Lung (tissue), 11 donors: ENCODE measurements at regions not wholly inside any gene's neighbourhood (a gene's known extent, or its start where the extent isn't known, plus 50 kb on each side); places are given as distances from the start of the nearest gene placed in this dataset.

Experiments
- ATAC-seq: fragments of 200-7000 bp; cut with Tn5 transposase; one replicate; pipeline ENCODE4 v1.9.1; 2020; ENCODE audit warnings: moderate number of reproducible peaks; ENCODE audit not compliant: insufficient read depth, low FRiP score
- DNase-seq, 3 donors: peaks; one replicate each; pipeline ENCODE4 v3.0.0-alpha.2; 2013 to 2017
- H3K27ac ChIP-seq, 2 donors: one replicate each; pipeline ENCODE4 v1.5.1; 2013; ENCODE audit warnings: mild to moderate bottlenecking in 2 of 2, moderate library complexity in 2 of 2, control low read depth in 1 of 2, inconsistent platforms in 1 of 2, low read depth in 1 of 2, low read length in 1 of 2
- H3K27me3 ChIP-seq, 3 donors: one replicate each; pipeline ENCODE4 v1.5.1; 2013; ENCODE audit warnings: low read length in 2 of 3; ENCODE audit not compliant: control insufficient read depth in 3 of 3, insufficient read depth in 3 of 3
- H3K36me3 ChIP-seq, 4 donors: one replicate each; pipeline ENCODE4 v1.5.1; 2013; ENCODE audit warnings: low read length in 4 of 4, mild to moderate bottlenecking in 1 of 4, moderate library complexity in 1 of 4; ENCODE audit not compliant: control insufficient read depth in 4 of 4, insufficient read depth in 4 of 4
- H3K4me1 ChIP-seq, 5 donors: one replicate each; pipeline ENCODE4 v1.5.1; 2013; ENCODE audit warnings: low read length in 5 of 5, mild to moderate bottlenecking in 2 of 5, moderate library complexity in 1 of 5; ENCODE audit not compliant: control insufficient read depth in 5 of 5, insufficient read depth in 5 of 5
- H3K4me3 ChIP-seq: one replicate; pipeline ENCODE4 v1.5.1; 2013; ENCODE audit warnings: mild to moderate bottlenecking, control low read depth, moderate library complexity
- H3K9ac ChIP-seq, 2 donors: one replicate each; pipeline ENCODE4 v1.5.1; 2013; ENCODE audit warnings: low read length in 2 of 2, control low read depth in 1 of 2; ENCODE audit not compliant: insufficient read depth in 1 of 2
- H3K9me3 ChIP-seq, 4 donors: one replicate each; pipeline ENCODE4 v1.5.1; 2013; ENCODE audit warnings: low read length in 3 of 4, mild to moderate bottlenecking in 1 of 4, moderate library complexity in 1 of 4; ENCODE audit not compliant: control insufficient read depth in 4 of 4, insufficient read depth in 3 of 4
- CTCF ChIP-seq: IDR thresholded peaks from 2 replicates; pipeline ENCODE4 v1.5.1; 2012; ENCODE audit warnings: mild to moderate bottlenecking; ENCODE audit errors: control extremely low read depth, extremely low read depth
- WGBS, 2 donors: extraction: QIAGEN DNeasy Blood & Tissue Kit; methylation state at CpG; one replicate each; pipeline ENCODE4 v1.1.7; 2013; 5-methylcytosine and 5-hydroxymethylcytosine counted together
- donor health status: control.
- donor health status: control.
- donor health status: Bipolar disorder and iron deficiency.
- donor health status: healthy.
- donor health status: DM: yes; HTN: yes; CAD: no.

GRCh38 chr2:120498576-120499394 is 152.8 kb downstream of the INHBB start:
- ATAC-seq (no peak), DNase-seq (no peak)
- Histone ChIP-seq H3K4me3 (no peak overlapping the region), H3K27ac (no peak overlapping the region), H3K36me3 (no peaks in the 10 kb centered on the region), H3K27me3 (peaks cover 0 to 6% (median 0%) of the 10 kb centered on the region in 3 donors), H3K9me3 (no peaks in the 10 kb centered on the region), H3K9ac (no peak overlapping the region), H3K4me1 (no peaks in the 10 kb centered on the region)
- no peak for TF ChIP-seq CTCF
- 78 to 84% methylated on average over 13 of the region's 13 CpGs for WGBS, 2 donors

GRCh38 chr2:120499784-120500495 is 154.0 kb downstream of the INHBB start:
- Histone ChIP-seq H3K4me1 (no peaks in the 10 kb centered on the region), H3K27ac (no peak overlapping the region), H3K9ac (no peak overlapping the region), H3K4me3 (no peak overlapping the region), H3K9me3 (no peaks in the 10 kb centered on the region), H3K27me3 (peaks cover 0 to 6% (median 0%) of the 10 kb centered on the region in 3 donors), H3K36me3 (no peaks in the 10 kb centered on the region)
- TF ChIP-seq CTCF: no peak
- DNase-seq (no peak), ATAC-seq (no peak)
- WGBS, 2 donors: 79 to 87% methylated on average over 13 of the region's 13 CpGs

GRCh38 chr2:120501591-120501990 is 155.7 kb downstream of the INHBB start:
- Histone ChIP-seq H3K27ac (no peak overlapping the region), H3K9me3 (no peaks in the 10 kb centered on the region), H3K4me3 (no peak overlapping the region), H3K9ac (no peak overlapping the region), H3K27me3 (peaks cover 0 to 7% (median 0%) of the 10 kb centered on the region in 3 donors), H3K36me3 (no peaks in the 10 kb centered on the region), H3K4me1 (no peaks in the 10 kb centered on the region)
- WGBS, 2 donors: 84 to 85% methylated on average over 8 of the region's 8 CpGs
- DNase-seq (peak in 1 of 3 donors; percentile 23), ATAC-seq (no peak)
- TF ChIP-seq CTCF: no peak
